ENCODE measurements at regions not wholly inside any gene's neighbourhood (a gene's known extent, or its start where the extent isn't known, plus 50 kb on each side); places are given as distances from the start of the nearest gene placed in this dataset.

GRCh38 chr10:56632537-56632936 is 271.5 kb upstream of the ZWINT start:
- DNase-seq (ENCODE audit: low spot score) = no peak

GRCh38 chr10:56624082-56624481 is 263.0 kb upstream of the ZWINT start:
- no peak for DNase-seq (ENCODE audit: low spot score)

- no peak for DNase-seq (ENCODE audit: low spot score)
Observed at GRCh38 chr10:56623064-56623463, 262.0 kb upstream of the ZWINT start.

GRCh38 chr10:56622335-56622973 is 261.4 kb upstream of the ZWINT start:
- DNase-seq (ENCODE audit: low spot score) = no peak

- DNase-seq (ENCODE audit: low spot score) = no peak
Observed at GRCh38 chr10:56606202-56606601, 245.1 kb upstream of the ZWINT start.

GRCh38 chr10:56605051-56605450 is 244.0 kb upstream of the ZWINT start:
- no peak for DNase-seq (ENCODE audit: low spot score)

GRCh38 chr10:56604624-56605023 is 243.6 kb upstream of the ZWINT start:
- no peak for DNase-seq (ENCODE audit: low spot score)

GRCh38 chr10:56599201-56599600 is 238.1 kb upstream of the ZWINT start:
- DNase-seq (ENCODE audit: low spot score) = no peak

GRCh38 chr10:56596257-56596656 is 235.2 kb upstream of the ZWINT start:
- DNase-seq (ENCODE audit: low spot score) = no peak

GRCh38 chr10:56593120-56593519 is 232.1 kb upstream of the ZWINT start:
- DNase-seq (ENCODE audit: low spot score) = no peak

- no peak for DNase-seq (ENCODE audit: low spot score)
Observed at GRCh38 chr10:56586461-56586891, 225.4 kb upstream of the ZWINT start.

GRCh38 chr10:56585447-56586171 is 224.6 kb upstream of the ZWINT start:
- no peak for DNase-seq (ENCODE audit: low spot score)

GRCh38 chr10:56583316-56583715 is 222.3 kb upstream of the ZWINT start:
- DNase-seq (ENCODE audit: low spot score) = no peak

- DNase-seq (ENCODE audit: low spot score) = no peak
Observed at GRCh38 chr10:56567580-56567979, 206.5 kb upstream of the ZWINT start.

- no peak for DNase-seq (ENCODE audit: low spot score)
Observed at GRCh38 chr10:56561336-56561735, 200.3 kb upstream of the ZWINT start.

- no peak for DNase-seq (ENCODE audit: low spot score)
Observed at GRCh38 chr10:56551037-56551436, 190.0 kb upstream of the ZWINT start.

GRCh38 chr10:56547163-56547562 is 186.1 kb upstream of the ZWINT start:
- no peak for DNase-seq (ENCODE audit: low spot score)

- peak; percentile 35 for DNase-seq (ENCODE audit: low spot score)
Observed at GRCh38 chr10:56537984-56538383, 176.9 kb upstream of the ZWINT start.

GRCh38 chr10:56522166-56522565 is 161.1 kb upstream of the ZWINT start:
- no peak for DNase-seq (ENCODE audit: low spot score)

- no peak for DNase-seq (ENCODE audit: low spot score)
Observed at GRCh38 chr10:56508562-56508961, 147.5 kb upstream of the ZWINT start.

- DNase-seq (ENCODE audit: low spot score) = no peak
Observed at GRCh38 chr10:56507033-56507432, 146.0 kb upstream of the ZWINT start.

GRCh38 chr10:56505555-56505954 is 144.5 kb upstream of the ZWINT start:
- DNase-seq (ENCODE audit: low spot score) = no peak

GRCh38 chr10:56496186-56496486 is 135.1 kb upstream of the ZWINT start:
- no peak for DNase-seq (ENCODE audit: low spot score)

- DNase-seq (ENCODE audit: low spot score) = no peak
Observed at GRCh38 chr10:56487746-56488145, 126.7 kb upstream of the ZWINT start.
